H9 (cell line): ENCODE measurements at regions not wholly inside any gene's neighbourhood (a gene's known extent, or its start where the extent isn't known, plus 50 kb on each side); places are given as distances from the start of the nearest gene placed in this dataset.

ENCODE experiments used
- DNase-seq: peaks from one replicate; pipeline ENCODE4 v3.0.0-alpha.2; 2017
- H2AFZ ChIP-seq: one replicate; pipeline ENCODE4 v1.6.1; 2013; ENCODE audit warnings: mild to moderate bottlenecking, low read length, control low read depth, moderate library complexity
- H2AK5ac ChIP-seq: 2 replicates; pipeline ENCODE4 v1.6.1; 2013; ENCODE audit warnings: low read length, control low read depth, mixed read lengths; ENCODE audit not compliant: insufficient read length
- H2BK120ac ChIP-seq: one replicate; pipeline ENCODE4 v1.6.1; 2013; ENCODE audit warnings: low read depth, mild to moderate bottlenecking, low read length, control low read depth, inconsistent platforms; ENCODE audit not compliant: poor library complexity, severe bottlenecking
- H2BK12ac ChIP-seq: 2 replicates; pipeline ENCODE4 v1.6.1; 2013; ENCODE audit warnings: low read length, control low read depth, mixed read lengths, low read depth; ENCODE audit not compliant: insufficient read length
- H2BK15ac ChIP-seq: 2 replicates; pipeline ENCODE4 v1.6.1; 2013; ENCODE audit warnings: low read depth, low read length, control low read depth
- H2BK20ac ChIP-seq: one replicate; pipeline ENCODE4 v1.6.1; 2013; ENCODE audit warnings: low read depth, mild to moderate bottlenecking, low read length, control low read depth, inconsistent platforms; ENCODE audit not compliant: poor library complexity, severe bottlenecking
- H2BK5ac ChIP-seq: 2 replicates; pipeline ENCODE4 v1.6.1; 2013; ENCODE audit warnings: low read length, control low read depth, mixed read lengths; ENCODE audit not compliant: insufficient read length
- H3K14ac ChIP-seq: 2 replicates; pipeline ENCODE4 v1.6.1; 2013; ENCODE audit warnings: low read length, control low read depth; ENCODE audit not compliant: insufficient read depth
- H3K18ac ChIP-seq: 2 replicates; pipeline ENCODE4 v1.6.1; 2013; ENCODE audit warnings: low read depth, mild to moderate bottlenecking, mixed read lengths, low read length, control low read depth; ENCODE audit not compliant: insufficient read length
- H3K23ac ChIP-seq: 2 replicates; pipeline ENCODE4 v1.6.1; 2013; ENCODE audit warnings: low read length, control low read depth, mixed read lengths, low read depth; ENCODE audit not compliant: insufficient read length
- H3K23me2 ChIP-seq: 2 replicates; pipeline ENCODE4 v1.6.1; 2013; ENCODE audit warnings: low read depth, mild to moderate bottlenecking, mixed read lengths, low read length, control low read depth; ENCODE audit not compliant: insufficient read length, poor library complexity, severe bottlenecking
- H3K27ac ChIP-seq: 2 replicates; pipeline ENCODE4 v1.5.1; 2013; ENCODE audit warnings: low read length, control low read depth, mixed read lengths, low read depth; ENCODE audit not compliant: insufficient read length
- H3K27me3 ChIP-seq: 2 replicates; pipeline ENCODE4 v1.6.1; 2013; ENCODE audit warnings: low read length, control low read depth, inconsistent platforms; ENCODE audit not compliant: insufficient read depth
- H3K4ac ChIP-seq: 2 replicates; pipeline ENCODE4 v1.6.1; 2013; ENCODE audit warnings: low read depth, mild to moderate bottlenecking, control low read depth, inconsistent platforms, low read length, moderate library complexity
- H3K4me1 ChIP-seq: 2 replicates; pipeline ENCODE4 v1.6.1; 2013; ENCODE audit warnings: low read length, control low read depth, inconsistent platforms; ENCODE audit not compliant: insufficient read depth
- H3K4me2 ChIP-seq: 2 replicates; pipeline ENCODE4 v1.6.1; 2013; ENCODE audit warnings: low read length, control low read depth, mixed read lengths; ENCODE audit not compliant: insufficient read length, insufficient read depth
- H3K56ac ChIP-seq: 2 replicates; pipeline ENCODE4 v1.6.1; 2013; ENCODE audit warnings: low read depth, mild to moderate bottlenecking, mixed read lengths, low read length, control low read depth; ENCODE audit not compliant: insufficient read length
- H3K79me1 ChIP-seq: 2 replicates; pipeline ENCODE4 v1.6.1; 2013; ENCODE audit warnings: low read depth, mild to moderate bottlenecking, moderate library complexity, low read length, control low read depth, inconsistent platforms; ENCODE audit not compliant: insufficient read depth, poor library complexity, severe bottlenecking
- H3K79me2 ChIP-seq: 2 replicates; pipeline ENCODE4 v1.6.1; 2013; ENCODE audit warnings: low read length, control low read depth, inconsistent platforms; ENCODE audit not compliant: insufficient read depth
- H3K9ac ChIP-seq: 2 replicates; pipeline ENCODE4 v1.6.1; 2013; ENCODE audit warnings: low read length, control low read depth, mixed read lengths; ENCODE audit not compliant: insufficient read length; ENCODE audit errors: extremely low read depth
- H3K9me3 ChIP-seq: one replicate; pipeline ENCODE4 v1.6.1; 2013; ENCODE audit warnings: low read depth, low read length, inconsistent platforms; ENCODE audit not compliant: control insufficient read depth
- H3T11ph ChIP-seq: one replicate; pipeline ENCODE4 v1.6.1; 2013; ENCODE audit warnings: mild to moderate bottlenecking, low read length, control low read depth, inconsistent platforms
- H4K20me1 ChIP-seq: one replicate; pipeline ENCODE4 v1.6.1; 2013; ENCODE audit not compliant: control insufficient read depth, insufficient read length, insufficient read depth
- H4K5ac ChIP-seq: 2 replicates; pipeline ENCODE4 v1.6.1; 2013; ENCODE audit warnings: low read depth, mild to moderate bottlenecking, mixed read lengths, low read length, control low read depth; ENCODE audit not compliant: insufficient read length
- H4K8ac ChIP-seq: replicated peaks from 2 replicates; pipeline ENCODE4 v1.6.1; 2013; ENCODE audit warnings: low read length, control low read depth, mixed read lengths, low read depth; ENCODE audit not compliant: insufficient read length
- H4K91ac ChIP-seq: 2 replicates; pipeline ENCODE4 v1.6.1; 2013; ENCODE audit warnings: low read depth, mild to moderate bottlenecking, moderate library complexity, mixed read lengths, low read length, control low read depth; ENCODE audit not compliant: insufficient read length
- H3K27ac Mint-ChIP-seq, 3 experiments: 2 replicates in 2 of 3; 3 replicates in 1 of 3; pipeline ENCODE4 v1.8.0; 2020 to 2021; ENCODE audit warnings: mixed read lengths in 3 of 3, mild to moderate bottlenecking in 1 of 3, moderate library complexity in 1 of 3
- H3K27me3 Mint-ChIP-seq: 2 replicates; pipeline ENCODE4 v1.8.0; 2021; ENCODE audit warnings: low read depth, mild to moderate bottlenecking, moderate library complexity, mixed read lengths
- H3K36me3 Mint-ChIP-seq, 3 experiments: 2 replicates in 2 of 3; 3 replicates in 1 of 3; pipeline ENCODE4 v1.8.0; 2020 to 2021; ENCODE audit warnings: low read depth in 3 of 3, mixed read lengths in 3 of 3; ENCODE audit not compliant: insufficient read depth in 1 of 3
- H3K4me1 Mint-ChIP-seq, 2 experiments: 2 replicates each; pipeline ENCODE4 v1.8.0; 2020; ENCODE audit warnings: mixed read lengths in 2 of 2
- H3K4me3 Mint-ChIP-seq, 2 experiments: 2 replicates in 1 of 2; 3 replicates in 1 of 2; pipeline ENCODE4 v1.8.0; 2020 to 2021; ENCODE audit warnings: mild to moderate bottlenecking in 2 of 2, mixed read lengths in 2 of 2, moderate library complexity in 1 of 2
- H3K9me3 Mint-ChIP-seq, 2 experiments: 2 replicates in 1 of 2; 3 replicates in 1 of 2; pipeline ENCODE4 v1.8.0; 2020; ENCODE audit warnings: mild to moderate bottlenecking in 2 of 2, mixed read lengths in 2 of 2, moderate library complexity in 1 of 2
- CTCF ChIP-seq: fragments of 200-600 bp; sonication (generic); conservative IDR thresholded peaks from 3 replicates; pipeline ENCODE4 v1.8.0; 2021; ENCODE audit warnings: antibody characterized with exemption, mild to moderate bottlenecking
- WGBS: extraction: QIAGEN DNeasy Blood & Tissue Kit; methylation state at CpG from one replicate; pipeline ENCODE4 v1.1.7; 2013; ENCODE audit warnings: missing lambda C conversion rate, low lambda C conversion rate, mixed read lengths; ENCODE audit not compliant: insufficient read length; ENCODE audit errors: extremely low coverage; 5-methylcytosine and 5-hydroxymethylcytosine counted together

- H3K9ac ChIP-seq, result no peak overlapping the region
- H3K27me3 Mint-ChIP-seq, result peaks cover 4% of the 10 kb centered on the region
- H3K79me1 ChIP-seq, result no peaks in the 10 kb centered on the region
- H2BK12ac ChIP-seq, result no peak overlapping the region
- H3K4me3 Mint-ChIP-seq, result no peak overlapping the region
- H3K27ac ChIP-seq, result no peak overlapping the region
- no peak for DNase-seq
- peak overlapping the region in 1 of 3 experiments; percentile 85; a peak in 1 of 7 replicates for H3K27ac Mint-ChIP-seq
- H3K56ac ChIP-seq, result no peak overlapping the region
- no peak overlapping the region for H3T11ph ChIP-seq
- no peaks in the 10 kb centered on the region for H3K23me2 ChIP-seq
- no peak overlapping the region for H2AFZ ChIP-seq
- H4K91ac ChIP-seq, result no peak overlapping the region
- no peak overlapping the region for H4K8ac ChIP-seq
- no peak overlapping the region for H2AK5ac ChIP-seq
- no peaks in the 10 kb centered on the region for H3K9me3 ChIP-seq
- H3K9me3 Mint-ChIP-seq, result no peaks in the 10 kb centered on the region; a peak in 1 of 5 replicates
- H3K18ac ChIP-seq, result no peak overlapping the region
- no peak overlapping the region; the same call in 1 of the 2 replicates for H3K14ac ChIP-seq
- TF ChIP-seq CTCF, result no peak
- no peaks in the 10 kb centered on the region for H4K20me1 ChIP-seq
- H3K23ac ChIP-seq, result no peak overlapping the region
- peaks cover 8 to 12% of the 10 kb centered on the region in 2 experiments for H3K4me1 Mint-ChIP-seq
- H3K27me3 ChIP-seq, result no peaks in the 10 kb centered on the region
- H2BK120ac ChIP-seq, result no peak overlapping the region
- H3K36me3 Mint-ChIP-seq, result no peaks in the 10 kb centered on the region; a peak in 1 of 7 replicates
- no peak overlapping the region for H2BK15ac ChIP-seq
- H4K5ac ChIP-seq, result no peak overlapping the region
- H3K4me2 ChIP-seq, result no peak overlapping the region
- H3K79me2 ChIP-seq, result no peaks in the 10 kb centered on the region
- WGBS, result no CpG with 5 or more reads among the region's 4 CpGs
- no peak overlapping the region for H3K4ac ChIP-seq
- H2BK5ac ChIP-seq, result no peak overlapping the region
- H2BK20ac ChIP-seq, result no peak overlapping the region
- H3K4me1 ChIP-seq, result no peaks in the 10 kb centered on the region
Observed at GRCh38 chr11:112524798-112525197, 264.1 kb upstream of the PLET1 start.
